Glutamatergic neuron (in vitro differentiated cells): ENCODE measurements at regions not wholly inside any gene's neighbourhood (a gene's known extent, or its start where the extent isn't known, plus 50 kb on each side); places are given as distances from the start of the nearest gene placed in this dataset.

ENCODE experiments used
- DNase-seq: peaks from one replicate; pipeline ENCODE4 v3.0.0; 2022
- H3K27ac Mint-ChIP-seq: one replicate; pipeline ENCODE4 v1.8.0; 2020; ENCODE audit warnings: mild to moderate bottlenecking, mixed read lengths, inconsistent platforms; ENCODE audit not compliant: unreplicated experiment
- H3K27me3 Mint-ChIP-seq: one replicate; pipeline ENCODE4 v1.8.0; 2020; ENCODE audit warnings: mild to moderate bottlenecking, moderate library complexity, mixed read lengths, inconsistent platforms; ENCODE audit not compliant: unreplicated experiment
- H3K36me3 Mint-ChIP-seq: one replicate; pipeline ENCODE4 v1.8.0; 2020; ENCODE audit warnings: mild to moderate bottlenecking, mixed read lengths, inconsistent platforms; ENCODE audit not compliant: unreplicated experiment
- H3K4me1 Mint-ChIP-seq: one replicate; pipeline ENCODE4 v1.8.0; 2020; ENCODE audit warnings: mild to moderate bottlenecking, low read depth, mixed read lengths, inconsistent platforms; ENCODE audit not compliant: unreplicated experiment
- H3K4me3 Mint-ChIP-seq: one replicate; pipeline ENCODE4 v1.8.0; 2020; ENCODE audit warnings: mild to moderate bottlenecking, mixed read lengths, inconsistent platforms; ENCODE audit not compliant: unreplicated experiment
- H3K9me3 Mint-ChIP-seq: one replicate; pipeline ENCODE4 v1.8.0; 2020; ENCODE audit warnings: mild to moderate bottlenecking, moderate library complexity, mixed read lengths, inconsistent platforms; ENCODE audit not compliant: unreplicated experiment
- TF ChIP-seq, protein P1 (sequence below): fragments of 200-600 bp; sonication (generic); IDR thresholded peaks from one replicate; pipeline ENCODE4 v1.5.0; 2021; ENCODE audit not compliant: partially characterized antibody, unreplicated experiment

DNA sequence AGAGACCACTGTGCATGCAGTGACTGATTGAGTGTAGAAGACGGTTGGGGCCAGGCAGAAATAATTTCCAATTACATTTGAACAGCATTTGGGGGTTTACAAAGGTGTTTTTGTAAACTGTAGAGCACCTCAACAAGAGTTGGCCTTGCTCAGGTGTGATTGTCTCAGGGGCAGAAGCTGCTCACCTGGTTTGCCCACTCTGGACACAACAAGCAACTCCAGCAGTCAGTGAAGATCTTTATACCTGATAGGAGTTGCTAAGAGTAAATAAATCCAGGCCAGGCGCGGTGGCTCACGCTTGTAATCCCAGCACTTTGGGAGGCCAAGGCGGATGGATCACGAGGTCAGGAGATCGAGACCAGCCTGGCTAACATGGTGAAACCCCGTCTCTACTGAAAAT, 221.3 kb downstream of the RAB28 start:
- no peaks in the 10 kb centered on the region for H3K36me3 Mint-ChIP-seq
- TF ChIP-seq, protein P1, sequence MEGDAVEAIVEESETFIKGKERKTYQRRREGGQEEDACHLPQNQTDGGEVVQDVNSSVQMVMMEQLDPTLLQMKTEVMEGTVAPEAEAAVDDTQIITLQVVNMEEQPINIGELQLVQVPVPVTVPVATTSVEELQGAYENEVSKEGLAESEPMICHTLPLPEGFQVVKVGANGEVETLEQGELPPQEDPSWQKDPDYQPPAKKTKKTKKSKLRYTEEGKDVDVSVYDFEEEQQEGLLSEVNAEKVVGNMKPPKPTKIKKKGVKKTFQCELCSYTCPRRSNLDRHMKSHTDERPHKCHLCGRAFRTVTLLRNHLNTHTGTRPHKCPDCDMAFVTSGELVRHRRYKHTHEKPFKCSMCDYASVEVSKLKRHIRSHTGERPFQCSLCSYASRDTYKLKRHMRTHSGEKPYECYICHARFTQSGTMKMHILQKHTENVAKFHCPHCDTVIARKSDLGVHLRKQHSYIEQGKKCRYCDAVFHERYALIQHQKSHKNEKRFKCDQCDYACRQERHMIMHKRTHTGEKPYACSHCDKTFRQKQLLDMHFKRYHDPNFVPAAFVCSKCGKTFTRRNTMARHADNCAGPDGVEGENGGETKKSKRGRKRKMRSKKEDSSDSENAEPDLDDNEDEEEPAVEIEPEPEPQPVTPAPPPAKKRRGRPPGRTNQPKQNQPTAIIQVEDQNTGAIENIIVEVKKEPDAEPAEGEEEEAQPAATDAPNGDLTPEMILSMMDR: no peak
- no peak overlapping the region for H3K27ac Mint-ChIP-seq
- no peak overlapping the region for H3K4me3 Mint-ChIP-seq
- H3K9me3 Mint-ChIP-seq: peaks cover 2% of the 10 kb centered on the region
- H3K4me1 Mint-ChIP-seq: no peaks in the 10 kb centered on the region
- peaks cover 2% of the 10 kb centered on the region for H3K27me3 Mint-ChIP-seq
- DNase-seq: no peak

DNA sequence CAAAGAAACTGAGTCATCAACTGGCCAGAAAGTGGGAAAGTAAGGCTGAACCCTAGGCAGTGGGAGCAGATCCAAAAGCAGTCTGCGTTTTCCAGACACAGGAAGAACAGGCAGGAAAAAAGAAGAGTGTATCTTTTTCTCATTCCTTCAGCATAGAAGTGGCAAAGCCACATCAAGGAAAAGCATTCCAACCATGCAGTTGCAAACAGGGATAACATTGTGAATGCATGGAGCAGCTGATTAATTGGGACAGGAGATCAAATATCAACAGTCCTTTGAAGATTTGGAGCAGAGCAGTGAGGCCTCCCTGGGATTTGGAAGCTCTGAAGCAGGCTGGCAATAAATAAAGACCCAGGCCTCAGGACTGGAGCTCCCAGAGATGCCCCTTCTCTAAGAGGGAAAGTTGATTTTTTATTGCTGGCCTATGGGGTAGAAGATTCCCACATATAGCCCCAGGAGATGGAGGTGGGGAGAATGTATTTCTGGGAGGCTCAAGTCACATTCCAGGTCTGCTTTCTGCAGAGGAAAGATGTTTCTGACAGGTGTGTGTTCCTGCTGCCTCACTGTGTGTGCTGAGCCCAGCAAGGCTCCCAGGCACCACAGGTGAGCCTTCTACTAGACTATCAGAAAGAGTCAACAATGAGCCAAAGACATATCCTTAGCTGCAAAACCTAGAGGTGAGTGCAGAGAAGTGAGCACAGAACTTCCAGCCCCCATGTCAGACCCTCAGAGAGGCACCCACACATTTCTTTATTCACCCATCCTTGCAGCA, 222.5 kb downstream of the RAB28 start:
- Mint-ChIP-seq H3K4me3 (no peak overlapping the region), H3K27ac (no peak overlapping the region), H3K27me3 (peaks cover 2% of the 10 kb centered on the region), H3K9me3 (peaks cover 2% of the 10 kb centered on the region), H3K4me1 (no peaks in the 10 kb centered on the region), H3K36me3 (no peaks in the 10 kb centered on the region)
- TF ChIP-seq, protein P1: no peak
- DNase-seq: no peak

- H3K27ac Mint-ChIP-seq: no peak overlapping the region
- peaks cover 2% of the 10 kb centered on the region for H3K27me3 Mint-ChIP-seq
- TF ChIP-seq, protein P1: no peak
- no peak overlapping the region for H3K4me3 Mint-ChIP-seq
- no peaks in the 10 kb centered on the region for H3K36me3 Mint-ChIP-seq
- DNase-seq: no peak
- no peaks in the 10 kb centered on the region for H3K4me1 Mint-ChIP-seq
- H3K9me3 Mint-ChIP-seq: peaks cover 2% of the 10 kb centered on the region
These were observed 223.6 kb downstream of the RAB28 start for GRCh38 chr4:13260513-13260912.

- Mint-ChIP-seq H3K27ac (no peak overlapping the region), H3K4me3 (no peak overlapping the region)
These were observed 233.9 kb downstream of the RAB28 start for GRCh38 chr4:13250263-13250662.

More at GRCh38 chr4:13250263-13250662, 233.9 kb downstream of the RAB28 start:
- peaks cover 7% of the 10 kb centered on the region for H3K36me3 Mint-ChIP-seq
- DNase-seq: no peak
- no peaks in the 10 kb centered on the region for H3K4me1 Mint-ChIP-seq
- H3K9me3 Mint-ChIP-seq: peaks cover 6% of the 10 kb centered on the region
- H3K27me3 Mint-ChIP-seq: no peaks in the 10 kb centered on the region
- TF ChIP-seq, protein P1: no peak
